NCI-H187 treated with DMSO at 0.1 percent for 48 hours (cell line): ENCODE measurements at regions not wholly inside any gene's neighbourhood (a gene's known extent, or its start where the extent isn't known, plus 50 kb on each side); places are given as distances from the start of the nearest gene placed in this dataset.

Source experiments
- DNase-seq: peaks from one replicate; lab custom pipeline; 2025; lab: John Stamatoyannopoulos, UW

GRCh38 chr18:45527891-45528290 is 87.4 kb upstream of the SLC14A2 start:
- DNase-seq: no peak

DNA sequence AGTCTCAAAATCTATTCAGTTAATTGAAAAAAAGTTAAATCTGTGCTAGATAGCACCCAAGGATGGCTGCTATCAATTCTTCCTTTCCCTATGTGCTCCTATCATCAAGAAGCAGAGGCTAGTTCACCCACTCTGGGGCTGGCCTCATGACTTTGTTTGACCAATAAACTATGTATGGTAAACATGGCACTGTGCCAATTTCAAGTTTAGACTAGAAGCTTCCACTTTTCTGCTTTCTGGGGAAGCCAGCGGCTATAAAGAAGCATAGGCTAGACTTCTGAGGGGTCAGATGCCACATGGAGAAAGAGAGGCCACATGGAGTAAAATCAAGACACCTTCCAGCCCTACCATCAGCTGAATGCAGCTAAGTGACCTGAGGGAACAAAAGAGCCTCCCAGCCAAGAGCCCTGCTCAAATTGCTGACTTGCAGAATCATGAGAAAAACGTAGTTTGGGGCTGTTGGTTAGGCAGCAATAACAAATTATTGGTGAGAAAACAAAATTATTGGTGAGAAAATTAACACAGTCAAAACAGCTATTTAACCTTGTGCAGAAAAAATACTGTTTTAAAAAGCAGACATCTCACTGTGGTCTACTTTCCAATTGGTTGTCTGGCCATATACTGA is 86.5 kb upstream of the SLC14A2 start:
- no peak for DNase-seq

DNA sequence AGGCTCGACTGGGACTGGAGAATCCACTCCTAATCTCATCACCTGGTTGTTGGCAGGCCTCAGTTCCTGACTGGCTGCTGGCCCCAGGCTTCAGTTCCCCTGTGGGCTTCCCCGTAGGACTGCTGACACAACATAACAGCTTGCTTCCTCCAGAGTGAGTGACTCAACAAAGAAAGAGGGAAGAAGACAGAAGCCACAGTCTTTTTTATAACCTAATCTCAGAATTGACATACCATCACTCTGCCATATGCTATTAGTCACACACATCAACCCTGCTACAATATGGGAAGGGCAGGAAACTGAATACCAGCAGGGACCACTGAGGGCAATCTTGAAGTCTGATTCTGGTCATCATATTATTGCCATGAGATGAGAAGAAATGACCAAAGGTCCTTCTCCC is 76.8 kb upstream of the SLC14A2 start:
- DNase-seq: no peak

- DNase-seq: no peak
Measured at GRCh38 chr18:45539491-45539891, 75.8 kb upstream of the SLC14A2 start.

- DNase-seq: no peak
Measured at GRCh38 chr18:45540125-45540524, 75.2 kb upstream of the SLC14A2 start.

DNA sequence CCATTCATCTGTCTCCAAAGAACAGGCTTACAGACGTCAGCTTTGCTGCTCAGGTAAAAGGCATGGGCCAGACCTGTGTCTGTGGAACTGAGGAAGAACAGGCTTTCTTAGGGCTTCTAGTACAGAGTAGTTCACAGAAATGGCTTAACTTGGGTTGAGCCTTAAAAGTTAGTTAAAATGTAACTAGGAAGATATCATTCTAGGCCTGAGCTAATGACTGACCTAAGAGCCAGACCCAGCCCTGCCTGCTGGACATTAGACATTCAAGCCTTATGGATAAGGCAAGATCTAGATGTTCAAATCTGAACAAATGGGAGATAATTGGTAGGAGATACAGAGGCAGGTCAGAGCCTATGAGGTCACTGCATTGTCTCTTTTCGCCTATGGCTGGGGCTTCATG is 73.9 kb upstream of the SLC14A2 start:
- DNase-seq: no peak

DNA sequence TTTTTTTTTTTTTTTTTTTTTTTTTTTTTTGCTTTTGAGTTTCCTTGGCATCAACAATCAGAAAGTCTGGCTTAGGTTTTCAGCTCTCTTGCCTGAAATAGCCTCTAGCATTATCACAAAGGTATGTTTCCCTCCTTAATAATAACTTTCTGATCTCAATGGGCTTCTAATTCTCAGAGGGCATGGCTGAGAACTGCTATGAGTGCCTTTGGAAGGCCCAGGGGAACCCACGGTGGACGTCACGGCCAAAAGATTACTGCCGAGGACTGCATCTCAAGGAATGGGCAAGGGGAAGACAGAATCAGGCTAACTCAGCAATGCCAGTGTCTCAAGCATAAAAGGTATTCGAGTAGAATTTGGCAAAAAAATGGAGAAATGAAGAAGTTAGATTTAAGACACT is 73.2 kb upstream of the SLC14A2 start:
- no peak for DNase-seq

GRCh38 chr18:45547910-45548309 is 67.4 kb upstream of the SLC14A2 start:
- DNase-seq: no peak

GRCh38 chr18:45548614-45549013 is 66.7 kb upstream of the SLC14A2 start:
- no peak for DNase-seq

DNA sequence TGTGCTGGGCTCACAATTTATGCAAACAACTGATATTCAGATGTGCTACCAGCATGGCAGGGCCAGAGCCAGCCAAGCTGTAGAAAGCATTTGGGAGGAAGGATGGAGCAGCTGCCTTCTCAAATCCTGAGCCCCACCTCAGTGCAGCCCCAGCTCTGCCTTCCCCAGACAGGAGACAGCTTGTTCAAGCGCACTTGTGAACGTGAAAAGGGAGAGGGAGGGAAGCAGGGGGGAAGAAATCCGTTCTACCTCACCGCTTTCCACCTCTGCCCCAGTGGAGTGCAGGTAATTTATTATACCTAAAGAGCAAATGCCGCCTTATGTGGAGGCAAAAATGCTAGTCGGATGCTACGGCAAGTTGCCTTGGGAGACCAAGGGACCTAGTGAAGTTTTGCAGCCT is 66.0 kb upstream of the SLC14A2 start:
- DNase-seq: peak; percentile 42

GRCh38 chr18:45551142-45551815 is 64.0 kb upstream of the SLC14A2 start:
- DNase-seq: no peak

DNA sequence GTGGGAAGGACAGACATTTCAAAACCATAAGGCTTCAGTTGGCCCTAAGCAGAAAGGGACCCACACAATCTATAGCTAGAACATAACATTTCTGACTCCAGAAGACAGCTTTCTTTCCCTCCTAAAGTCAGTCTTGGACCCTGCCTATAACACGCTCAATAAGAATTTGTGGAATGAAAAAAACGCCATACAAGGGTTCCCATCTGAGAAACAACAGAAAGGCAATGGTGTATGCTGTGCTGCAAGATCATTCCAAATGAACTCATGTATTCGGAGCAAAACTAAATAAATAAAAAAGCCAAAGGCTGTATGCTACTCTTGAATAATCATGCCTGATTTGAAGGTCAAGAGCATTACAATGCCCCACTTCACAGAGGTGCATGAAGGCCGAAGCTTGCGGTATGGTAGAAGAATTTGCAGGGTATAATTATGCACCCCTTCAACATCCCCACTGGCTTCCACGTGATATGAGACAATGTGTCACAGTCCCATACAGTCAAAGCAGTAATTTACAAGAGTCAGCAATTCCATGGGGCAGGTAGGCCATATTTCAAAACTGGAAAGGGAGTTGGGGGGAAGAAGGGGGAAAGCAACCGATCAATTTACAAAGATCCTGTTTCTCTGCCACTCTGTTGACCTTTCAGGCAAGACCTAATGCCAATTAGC is 61.4 kb upstream of the SLC14A2 start:
- no peak for DNase-seq

GRCh38 chr18:45554389-45554737 is 60.9 kb upstream of the SLC14A2 start:
- DNase-seq: no peak

DNA sequence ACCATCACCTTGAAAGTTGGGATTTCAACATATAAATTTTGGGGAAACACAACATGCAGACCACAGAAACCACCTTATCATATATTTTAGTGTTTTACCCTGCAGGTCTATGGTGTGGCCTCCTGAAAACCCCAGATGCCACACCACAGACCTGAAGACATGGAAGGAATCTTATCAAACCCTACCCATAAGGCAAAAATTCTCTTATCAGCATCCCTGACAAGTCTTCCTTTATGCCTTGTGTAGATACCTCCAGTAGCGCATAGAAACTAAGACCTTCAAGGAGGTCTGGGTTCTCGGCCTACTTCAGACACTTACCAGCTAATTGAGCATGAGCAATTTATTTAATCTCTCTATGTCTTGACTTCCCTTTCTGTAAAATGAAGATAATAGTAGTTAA is 59.1 kb upstream of the SLC14A2 start:
- no peak for DNase-seq

- DNase-seq: no peak
Measured at GRCh38 chr18:45557287-45557686, 58.0 kb upstream of the SLC14A2 start.

GRCh38 chr18:45557779-45558178 is 57.5 kb upstream of the SLC14A2 start:
- DNase-seq: no peak

DNA sequence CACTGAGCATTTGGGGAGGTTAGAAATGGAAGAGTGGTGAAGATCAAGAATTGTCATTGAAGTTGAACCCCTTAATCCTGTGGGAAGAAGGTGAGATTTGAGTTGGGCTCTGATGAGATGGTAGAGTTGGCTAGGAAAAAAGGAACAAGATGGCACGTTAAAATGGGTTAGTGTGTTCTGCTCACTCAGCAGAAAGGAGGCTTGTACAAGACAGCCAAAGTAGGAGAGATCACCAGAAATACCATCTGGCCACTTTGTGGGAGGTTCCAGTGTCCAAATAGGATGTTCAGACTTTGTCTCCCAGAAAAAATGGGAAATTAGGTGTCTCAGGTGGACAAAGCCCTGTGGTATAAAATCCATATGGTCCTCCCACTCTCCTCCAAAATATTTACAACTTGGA is 56.0 kb upstream of the SLC14A2 start:
- no peak for DNase-seq

- no peak for DNase-seq
Measured at GRCh38 chr18:45560870-45561269, 54.4 kb upstream of the SLC14A2 start.

- no peak for DNase-seq
Measured at GRCh38 chr18:45562567-45563479, 52.5 kb upstream of the SLC14A2 start.

DNA sequence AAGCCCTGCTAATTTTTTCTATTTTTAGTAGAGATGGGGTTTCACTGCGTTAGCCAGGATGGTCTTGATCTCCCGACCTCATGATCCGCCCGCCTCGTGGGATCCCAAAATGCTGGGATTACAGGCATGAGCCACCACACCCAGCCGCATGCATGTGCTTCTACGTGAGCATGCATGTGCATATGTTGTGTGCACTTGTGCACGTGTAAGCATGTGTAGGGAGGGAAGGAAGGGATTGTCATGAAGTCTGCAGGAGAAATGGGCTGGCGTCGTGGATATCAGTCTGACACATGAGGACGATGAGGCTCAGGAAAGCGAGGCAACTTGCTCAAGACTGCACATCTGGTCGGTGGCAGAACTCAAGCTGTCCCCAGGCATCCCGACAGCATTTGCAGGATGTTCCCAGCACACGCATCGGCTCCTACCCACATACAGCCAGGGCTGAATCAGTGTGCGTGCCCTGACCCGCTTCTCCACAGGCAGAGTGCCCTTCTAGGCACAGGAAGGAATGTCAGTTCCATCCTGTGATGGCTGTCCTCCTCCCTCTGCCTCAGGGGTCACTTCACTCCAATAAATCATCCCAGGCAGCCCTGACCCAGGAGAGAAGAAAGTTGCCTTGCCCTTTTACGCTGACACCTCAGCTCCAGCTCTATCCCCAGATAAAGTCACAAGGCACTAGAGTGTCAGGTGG is 49.9 kb upstream of the SLC14A2 start:
- DNase-seq: no peak
